NB4 (cell line): ENCODE measurements at regions not wholly inside any gene's neighbourhood (a gene's known extent, or its start where the extent isn't known, plus 50 kb on each side); places are given as distances from the start of the nearest gene placed in this dataset.

Source experiments
- CTCF ChIP-seq: IDR thresholded peaks from one replicate; pipeline ENCODE4 v1.5.1; 2012; ENCODE audit warnings: low read depth, low read length
- MYC ChIP-seq: IDR thresholded peaks from 2 replicates; pipeline ENCODE4 v1.6.1; 2011; ENCODE audit warnings: low read depth, low read length
- POLR2A ChIP-seq: IDR thresholded peaks from 2 replicates; pipeline ENCODE4 v1.6.1; 2011; ENCODE audit warnings: mild to moderate bottlenecking; ENCODE audit not compliant: insufficient read length; ENCODE audit errors: extremely low read depth

- TF ChIP-seq MYC, result no peak
- no peak for TF ChIP-seq CTCF
- TF ChIP-seq POLR2A, result no peak
These were observed 322.9 kb downstream of the ANKRD50 start for GRCh38 chr4:124389591-124389990.
